WERI-Rb-1 (cell line): ENCODE measurements at regions not wholly inside any gene's neighbourhood (a gene's known extent, or its start where the extent isn't known, plus 50 kb on each side); places are given as distances from the start of the nearest gene placed in this dataset.

ENCODE experiments used
- DNase-seq: peaks from one replicate; pipeline ENCODE4 v3.0.0-alpha.2; 2020
- H3K27ac ChIP-seq: fragments of 250-450 bp; sonication (Bioruptor Pico); 2 replicates; pipeline ENCODE4 v1.5.1; 2020; ENCODE audit warnings: mild to moderate bottlenecking, moderate library complexity
- H3K27me3 ChIP-seq: fragments of 250-450 bp; sonication (Bioruptor Pico); 2 replicates; pipeline ENCODE4 v1.5.1; 2021; ENCODE audit warnings: mild to moderate bottlenecking, low read depth, moderate library complexity; ENCODE audit not compliant: insufficient read depth, severe bottlenecking
- H3K36me3 ChIP-seq: fragments of 250-450 bp; sonication (Bioruptor Pico); 2 replicates; pipeline ENCODE4 v1.5.1; 2020; ENCODE audit warnings: mild to moderate bottlenecking, moderate library complexity
- H3K4me3 ChIP-seq: 2 replicates; pipeline ENCODE4 v1.5.1; 2011; ENCODE audit warnings: low read depth, mild to moderate bottlenecking, control low read depth, low read length
- H3K9me3 ChIP-seq: fragments of 250-450 bp; sonication (Bioruptor Pico); 2 replicates; pipeline ENCODE4 v1.5.1; 2021; ENCODE audit warnings: mild to moderate bottlenecking, moderate library complexity; ENCODE audit not compliant: severe bottlenecking
- TF ChIP-seq, protein P1 (sequence below): IDR thresholded peaks from 2 replicates; pipeline ENCODE4 v1.5.1; 2011; ENCODE audit warnings: low read depth, mild to moderate bottlenecking, control low read depth, inconsistent platforms, low read length

DNA sequence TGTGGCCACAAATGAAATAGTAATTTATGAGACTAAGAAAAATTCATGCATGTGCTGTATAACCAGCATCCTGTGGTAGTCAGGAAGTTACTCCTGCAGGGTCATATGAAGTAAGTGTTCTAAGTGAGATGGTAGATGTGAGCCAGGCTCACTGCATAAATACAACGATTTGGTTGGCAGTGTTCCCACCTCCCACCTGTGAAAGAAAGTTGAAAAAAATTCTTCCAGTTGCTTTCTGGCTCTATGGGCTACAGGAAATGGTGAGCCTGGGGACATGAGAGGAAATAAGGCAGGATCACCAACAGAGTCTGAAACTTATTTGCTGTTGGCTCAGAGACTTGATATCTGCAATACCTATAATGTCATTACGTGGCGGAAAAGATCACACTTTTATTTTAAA, 301.7 kb upstream of the SPRY2 start:
- H3K36me3 ChIP-seq = no peaks in the 10 kb centered on the region
- H3K4me3 ChIP-seq = no peak overlapping the region
- no peaks in the 10 kb centered on the region for H3K27me3 ChIP-seq
- TF ChIP-seq, protein P1, sequence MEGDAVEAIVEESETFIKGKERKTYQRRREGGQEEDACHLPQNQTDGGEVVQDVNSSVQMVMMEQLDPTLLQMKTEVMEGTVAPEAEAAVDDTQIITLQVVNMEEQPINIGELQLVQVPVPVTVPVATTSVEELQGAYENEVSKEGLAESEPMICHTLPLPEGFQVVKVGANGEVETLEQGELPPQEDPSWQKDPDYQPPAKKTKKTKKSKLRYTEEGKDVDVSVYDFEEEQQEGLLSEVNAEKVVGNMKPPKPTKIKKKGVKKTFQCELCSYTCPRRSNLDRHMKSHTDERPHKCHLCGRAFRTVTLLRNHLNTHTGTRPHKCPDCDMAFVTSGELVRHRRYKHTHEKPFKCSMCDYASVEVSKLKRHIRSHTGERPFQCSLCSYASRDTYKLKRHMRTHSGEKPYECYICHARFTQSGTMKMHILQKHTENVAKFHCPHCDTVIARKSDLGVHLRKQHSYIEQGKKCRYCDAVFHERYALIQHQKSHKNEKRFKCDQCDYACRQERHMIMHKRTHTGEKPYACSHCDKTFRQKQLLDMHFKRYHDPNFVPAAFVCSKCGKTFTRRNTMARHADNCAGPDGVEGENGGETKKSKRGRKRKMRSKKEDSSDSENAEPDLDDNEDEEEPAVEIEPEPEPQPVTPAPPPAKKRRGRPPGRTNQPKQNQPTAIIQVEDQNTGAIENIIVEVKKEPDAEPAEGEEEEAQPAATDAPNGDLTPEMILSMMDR = no peak
- no peak for DNase-seq
- H3K9me3 ChIP-seq = no peaks in the 10 kb centered on the region
- no peak overlapping the region for H3K27ac ChIP-seq

DNA sequence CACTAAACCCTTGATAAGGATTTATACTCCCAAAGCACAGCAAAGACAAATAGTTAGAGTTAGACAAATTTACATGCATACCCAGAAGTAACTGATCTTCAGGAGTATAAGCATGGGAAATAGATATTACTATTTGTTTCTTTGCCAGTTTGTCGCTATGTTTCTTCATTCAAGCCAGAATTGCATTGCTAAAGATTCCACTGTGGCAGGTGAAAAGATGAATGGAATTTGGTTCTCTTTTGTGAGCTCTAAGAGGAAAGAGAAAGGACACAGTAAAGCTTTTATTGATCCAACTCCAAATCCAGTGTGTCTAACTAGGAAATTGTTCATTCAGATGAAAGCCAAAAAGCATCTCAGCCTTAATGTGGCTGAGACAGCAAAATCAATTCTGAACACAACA, 292.3 kb upstream of the SPRY2 start:
- TF ChIP-seq, protein P1 = no peak
- H3K36me3 ChIP-seq = no peaks in the 10 kb centered on the region
- no peaks in the 10 kb centered on the region for H3K9me3 ChIP-seq
- no peaks in the 10 kb centered on the region for H3K27me3 ChIP-seq
- DNase-seq = no peak
- H3K4me3 ChIP-seq = no peak overlapping the region
- H3K27ac ChIP-seq = no peak overlapping the region

DNA sequence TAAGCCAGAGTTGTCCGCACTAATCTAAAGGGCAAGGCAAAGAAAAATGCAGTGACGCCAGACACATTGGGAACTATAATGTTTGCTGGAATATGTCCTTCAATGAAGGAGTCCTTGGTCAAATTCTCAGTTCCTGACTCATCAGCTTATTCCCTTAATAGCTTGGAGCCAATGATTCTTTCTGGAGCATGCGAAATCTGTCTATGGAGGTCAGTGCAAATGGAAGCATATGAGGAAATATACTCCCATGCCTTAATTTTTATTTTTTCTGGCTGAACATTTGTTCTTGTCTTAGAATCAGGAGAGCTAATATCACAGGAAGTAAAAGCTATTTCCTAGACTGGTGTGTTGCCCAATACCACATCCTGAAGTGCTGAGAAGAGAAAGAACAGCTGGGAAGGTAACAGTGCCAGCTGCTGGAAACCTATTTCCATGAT, 289.8 kb upstream of the SPRY2 start:
- H3K36me3 ChIP-seq = no peaks in the 10 kb centered on the region
- DNase-seq = no peak
- no peak overlapping the region for H3K27ac ChIP-seq
- TF ChIP-seq, protein P1 = no peak
- no peak overlapping the region for H3K4me3 ChIP-seq
- H3K27me3 ChIP-seq = no peaks in the 10 kb centered on the region
- H3K9me3 ChIP-seq = no peaks in the 10 kb centered on the region

DNA sequence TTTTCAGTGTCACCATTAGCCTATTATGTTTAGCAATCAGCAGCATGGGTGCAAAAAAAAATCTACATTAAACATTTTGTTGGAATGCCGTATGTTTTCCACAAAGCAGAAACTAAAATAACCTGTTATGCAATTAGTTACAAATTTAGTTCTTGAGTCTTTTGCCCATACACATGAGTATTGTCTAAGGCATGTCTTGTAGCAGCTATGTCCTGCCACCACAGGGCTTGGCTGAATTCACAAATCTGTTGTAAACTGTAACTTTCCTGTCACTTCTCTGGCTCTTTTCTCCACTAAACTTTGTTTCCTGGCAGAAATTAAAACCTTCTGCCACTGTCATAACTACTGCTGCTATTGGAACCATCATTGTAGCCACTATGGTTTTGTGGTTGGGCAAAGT, 277.9 kb upstream of the SPRY2 start:
- H3K4me3 ChIP-seq = no peak overlapping the region
- DNase-seq = no peak
- TF ChIP-seq, protein P1 = no peak
- H3K9me3 ChIP-seq = no peaks in the 10 kb centered on the region
- H3K27ac ChIP-seq = no peak overlapping the region
- no peaks in the 10 kb centered on the region for H3K36me3 ChIP-seq
- no peaks in the 10 kb centered on the region for H3K27me3 ChIP-seq

DNA sequence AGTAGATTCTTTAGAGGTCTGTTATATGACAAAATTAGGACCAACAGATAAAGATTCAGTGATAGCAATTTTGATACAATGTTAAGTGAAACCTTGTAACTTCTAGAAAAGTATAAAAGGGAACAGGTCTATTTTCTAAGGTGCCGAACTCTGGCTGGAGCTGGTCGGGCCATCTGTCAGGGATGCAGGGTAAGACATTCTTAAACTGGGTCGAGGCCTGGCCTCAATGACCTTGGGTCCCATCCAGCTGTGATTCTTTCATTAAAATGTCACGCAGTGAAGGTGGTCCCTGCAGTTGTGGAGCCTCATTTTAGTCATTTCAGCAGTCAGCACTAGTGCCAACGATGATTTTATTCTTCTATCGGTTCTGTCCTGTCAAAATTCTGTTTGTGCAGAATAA, 271.9 kb upstream of the SPRY2 start:
- DNase-seq = no peak
- Histone ChIP-seq H3K9me3 (no peaks in the 10 kb centered on the region), H3K27ac (no peak overlapping the region), H3K36me3 (no peaks in the 10 kb centered on the region), H3K4me3 (no peak overlapping the region), H3K27me3 (no peaks in the 10 kb centered on the region)
- TF ChIP-seq, protein P1 = no peak

DNA sequence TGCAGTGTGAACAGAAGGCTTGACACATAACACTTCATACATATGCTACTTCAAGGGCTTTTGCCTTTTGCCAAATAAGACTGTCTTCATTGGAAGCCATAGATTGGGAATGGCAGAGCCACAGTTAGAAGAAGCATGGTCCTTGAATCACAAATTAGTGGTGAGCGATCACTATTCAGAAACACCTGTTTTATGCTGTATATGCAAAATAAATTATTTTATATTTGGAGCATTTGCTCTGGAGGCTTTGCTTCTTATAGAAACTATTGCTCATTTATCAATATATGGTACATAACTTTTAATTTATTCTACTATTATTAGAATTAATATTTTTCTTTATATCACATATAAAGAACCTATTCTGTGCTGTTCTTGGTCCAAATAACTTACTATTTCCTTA, 270.4 kb upstream of the SPRY2 start:
- no peak overlapping the region for H3K4me3 ChIP-seq
- TF ChIP-seq, protein P1 = no peak

More for the DNA sequence above, 270.4 kb upstream of the SPRY2 start:
- Histone ChIP-seq H3K36me3 (no peaks in the 10 kb centered on the region), H3K27ac (no peak overlapping the region), H3K9me3 (no peaks in the 10 kb centered on the region), H3K27me3 (no peaks in the 10 kb centered on the region)
- DNase-seq = no peak
